ENCODE measurements at regions not wholly inside any gene's neighbourhood (a gene's known extent, or its start where the extent isn't known, plus 50 kb on each side); places are given as distances from the start of the nearest gene placed in this dataset.

GRCh38 chr9:22580788-22581187 is 134.2 kb downstream of the DMRTA1 start:
- TF ChIP-seq EP300 (IDR thresholded peaks at IDR 0.05): no peak
- no peak for TF ChIP-seq CTCF (IDR thresholded peaks at IDR 0.05)
- TF ChIP-seq POLR2A (IDR thresholded peaks at IDR 0.05): no peak
- H3K9me3 ChIP-seq: peaks cover 0 to 35% (median 5%) of the 10 kb centered on the region in 4 donors
- DNase-seq (ENCODE audit: low spot score in 2 of 2): no peak
- H3K4me1 ChIP-seq: no peaks in the 10 kb centered on the region
- H3K36me3 ChIP-seq: no peaks in the 10 kb centered on the region
- H3K27me3 ChIP-seq: no peaks in the 10 kb centered on the region
- no peak overlapping the region for H3K4me3 ChIP-seq
- H3K27ac ChIP-seq: no peak overlapping the region
- WGBS, 2 donors: 69 to 86% methylated on average over 4 of the region's 4 CpGs

- TF ChIP-seq POLR2A (IDR thresholded peaks at IDR 0.05): no peak
- no peak for TF ChIP-seq EP300 (IDR thresholded peaks at IDR 0.05)
- no peak for TF ChIP-seq CTCF (IDR thresholded peaks at IDR 0.05)
- DNase-seq (ENCODE audit: low spot score in 2 of 2): no peak
- no peaks in the 10 kb centered on the region for H3K4me1 ChIP-seq
- no peak overlapping the region for H3K4me3 ChIP-seq
- H3K9me3 ChIP-seq: peaks cover 0 to 25% (median 4%) of the 10 kb centered on the region in 4 donors
- no peak overlapping the region for H3K27ac ChIP-seq
- H3K27me3 ChIP-seq: no peaks in the 10 kb centered on the region
- no peaks in the 10 kb centered on the region for H3K36me3 ChIP-seq
Measured at GRCh38 chr9:22582221-22582620, 135.6 kb downstream of the DMRTA1 start.

DNA sequence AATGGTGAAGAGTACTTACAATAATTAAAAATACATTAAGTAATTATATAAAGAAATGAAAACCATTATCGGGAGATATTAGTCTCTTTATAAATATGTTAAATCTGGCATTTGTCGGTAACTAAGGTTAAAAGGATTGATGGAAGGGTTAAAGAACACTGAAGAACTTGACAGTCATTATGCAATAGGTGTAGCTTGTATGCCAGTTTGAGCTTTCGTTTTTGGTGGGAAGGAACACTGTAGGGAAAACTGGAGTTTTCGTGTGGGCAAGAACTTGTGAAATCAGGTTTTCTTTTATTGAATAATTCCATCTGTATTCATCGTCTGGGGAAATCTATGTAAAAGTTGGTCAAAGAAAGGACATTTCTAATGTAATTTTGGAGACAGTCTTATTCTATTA is 142.3 kb downstream of the DMRTA1 start:
- no peak overlapping the region for H3K4me3 ChIP-seq
- H3K27ac ChIP-seq: no peak overlapping the region
- no peaks in the 10 kb centered on the region for H3K9me3 ChIP-seq
- no peaks in the 10 kb centered on the region for H3K36me3 ChIP-seq
- H3K4me1 ChIP-seq: no peaks in the 10 kb centered on the region
- DNase-seq (ENCODE audit: low spot score in 2 of 2): no peak
- no peaks in the 10 kb centered on the region for H3K27me3 ChIP-seq
- 85 to 90% methylated on average over 5 of the region's 5 CpGs for WGBS, 2 donors
- TF ChIP-seq POLR2A (IDR thresholded peaks at IDR 0.05): no peak
- TF ChIP-seq CTCF (IDR thresholded peaks at IDR 0.05): no peak
- TF ChIP-seq EP300 (IDR thresholded peaks at IDR 0.05): no peak

GRCh38 chr9:22590336-22591033 is 143.9 kb downstream of the DMRTA1 start:
- no peaks in the 10 kb centered on the region for H3K4me1 ChIP-seq
- no peak overlapping the region for H3K4me3 ChIP-seq
- no peaks in the 10 kb centered on the region for H3K36me3 ChIP-seq
- WGBS, 2 donors: 90 to 93% methylated on average over 1 of the region's 1 CpG
- H3K27ac ChIP-seq: no peak overlapping the region
- no peak for TF ChIP-seq POLR2A (IDR thresholded peaks at IDR 0.05)
- no peak for TF ChIP-seq EP300 (IDR thresholded peaks at IDR 0.05)
- no peak for TF ChIP-seq CTCF (IDR thresholded peaks at IDR 0.05)
- no peak for DNase-seq (ENCODE audit: low spot score in 2 of 2)
- H3K27me3 ChIP-seq: no peaks in the 10 kb centered on the region
- H3K9me3 ChIP-seq: no peaks in the 10 kb centered on the region

DNA sequence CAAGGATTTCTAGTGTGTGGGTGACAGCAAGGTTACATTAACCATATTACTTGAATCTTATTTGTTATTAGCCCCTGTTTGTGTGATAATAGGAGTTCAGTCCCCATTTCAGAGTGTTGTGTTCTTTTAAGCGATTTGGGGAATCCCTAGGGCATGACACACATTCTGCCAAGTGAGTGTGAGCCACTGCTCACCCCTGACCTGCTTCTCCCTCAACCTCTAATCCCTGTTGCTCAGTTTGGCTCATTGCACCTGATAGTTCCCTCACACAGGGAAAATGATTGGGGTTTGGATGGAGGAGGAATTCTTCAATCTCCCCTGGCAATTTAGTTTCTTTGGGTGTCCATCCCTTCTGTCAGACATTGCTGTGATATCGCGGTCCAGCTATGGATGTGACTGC is 149.2 kb downstream of the DMRTA1 start:
- no peaks in the 10 kb centered on the region for H3K27me3 ChIP-seq
- 84 to 91% methylated on average over 3 of the region's 3 CpGs for WGBS, 2 donors
- no peaks in the 10 kb centered on the region for H3K4me1 ChIP-seq
- H3K9me3 ChIP-seq: no peaks in the 10 kb centered on the region
- H3K4me3 ChIP-seq: no peak overlapping the region
- DNase-seq (ENCODE audit: low spot score in 2 of 2): no peak
- H3K27ac ChIP-seq: no peak overlapping the region
- no peaks in the 10 kb centered on the region for H3K36me3 ChIP-seq
- TF ChIP-seq EP300 (IDR thresholded peaks at IDR 0.05) (no peak), POLR2A (IDR thresholded peaks at IDR 0.05) (no peak), CTCF (IDR thresholded peaks at IDR 0.05) (no peak)

Data from tibial nerve (tissue), 4 donors.